ENCODE measurements at regions not wholly inside any gene's neighbourhood (a gene's known extent, or its start where the extent isn't known, plus 50 kb on each side); places are given as distances from the start of the nearest gene placed in this dataset.
"Not testable (repeated sequence)": the region's sequence is repeated elsewhere in the genome, so short reads cannot be mapped to it uniquely, and the experiment has no call there.

GRCh38 chr15:46098006-46098405, 463.2 kb downstream of the SQOR start:
- DNase-seq (ENCODE audit: low read depth in 2 of 2) = not testable (repeated sequence)

DNA sequence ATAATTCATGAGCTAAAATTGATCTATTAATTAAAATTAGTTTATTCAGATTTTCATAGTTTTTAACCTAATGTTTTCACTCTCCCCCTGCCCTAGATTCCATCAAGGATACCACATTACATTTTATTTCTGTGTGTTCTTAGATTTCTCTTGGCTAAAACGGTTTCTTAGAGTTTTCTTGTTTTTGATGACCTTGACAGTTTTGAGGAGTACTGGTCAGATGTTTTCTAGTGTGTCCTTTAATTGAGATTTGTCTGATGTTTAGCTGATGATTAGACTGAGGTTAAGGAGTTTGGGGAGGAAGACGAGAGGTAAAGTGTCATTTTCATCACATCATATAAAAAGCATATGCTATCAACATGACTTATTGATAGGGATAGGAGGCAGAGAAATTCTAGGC, 475.9 kb downstream of the SQOR start:
- DNase-seq (ENCODE audit: low read depth in 2 of 2) = no peak

GRCh38 chr15:46111730-46112129, 476.9 kb downstream of the SQOR start:
- no peak for DNase-seq (ENCODE audit: low read depth in 2 of 2)

GRCh38 chr15:46117071-46117470, 482.2 kb downstream of the SQOR start:
- no peak for DNase-seq (ENCODE audit: low read depth in 2 of 2)

DNA sequence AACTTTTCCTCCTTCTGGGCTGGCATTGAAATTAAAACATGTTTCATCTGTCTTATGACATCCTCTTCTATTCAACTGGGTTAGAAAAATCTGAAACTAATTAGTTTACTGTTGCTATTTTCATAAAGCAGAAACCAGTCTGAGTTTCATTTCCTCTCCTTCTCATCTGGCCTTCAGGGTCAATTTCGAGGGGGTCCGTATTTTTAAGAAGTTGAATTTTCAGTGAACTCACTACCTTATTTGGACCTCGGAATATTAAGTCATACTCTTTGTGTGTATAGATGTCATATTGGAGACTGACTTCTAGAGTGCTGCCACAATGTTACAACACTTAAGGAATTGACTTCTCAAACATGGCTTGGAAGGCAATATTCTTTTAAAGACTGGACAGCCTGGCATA, 485.9 kb downstream of the SQOR start:
- no peak for DNase-seq (ENCODE audit: low read depth in 2 of 2)

GRCh38 chr15:46121441-46121840, 486.6 kb downstream of the SQOR start:
- no peak for DNase-seq (ENCODE audit: low read depth in 2 of 2)

DNA sequence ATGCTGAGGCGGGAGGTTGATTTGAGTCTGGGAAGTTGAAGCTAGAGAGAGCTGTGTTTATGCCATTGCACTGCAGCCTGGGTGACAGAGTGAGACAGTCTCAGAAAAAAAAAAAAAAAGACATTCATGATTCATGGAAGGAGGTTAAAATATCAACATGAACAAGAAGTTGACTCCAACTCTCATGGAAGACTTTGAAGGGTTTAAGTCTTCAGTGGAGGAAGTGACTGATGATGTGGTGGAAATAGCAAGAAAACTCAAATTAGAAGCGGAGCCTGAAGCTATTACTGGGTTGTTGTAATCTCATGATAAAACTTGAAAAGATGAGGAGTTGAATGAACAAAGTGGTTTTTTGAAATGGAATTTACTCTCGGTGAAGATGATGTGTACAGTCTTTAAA, 491.8 kb downstream of the SQOR start:
- no peak for DNase-seq (ENCODE audit: low read depth in 2 of 2)

DNA sequence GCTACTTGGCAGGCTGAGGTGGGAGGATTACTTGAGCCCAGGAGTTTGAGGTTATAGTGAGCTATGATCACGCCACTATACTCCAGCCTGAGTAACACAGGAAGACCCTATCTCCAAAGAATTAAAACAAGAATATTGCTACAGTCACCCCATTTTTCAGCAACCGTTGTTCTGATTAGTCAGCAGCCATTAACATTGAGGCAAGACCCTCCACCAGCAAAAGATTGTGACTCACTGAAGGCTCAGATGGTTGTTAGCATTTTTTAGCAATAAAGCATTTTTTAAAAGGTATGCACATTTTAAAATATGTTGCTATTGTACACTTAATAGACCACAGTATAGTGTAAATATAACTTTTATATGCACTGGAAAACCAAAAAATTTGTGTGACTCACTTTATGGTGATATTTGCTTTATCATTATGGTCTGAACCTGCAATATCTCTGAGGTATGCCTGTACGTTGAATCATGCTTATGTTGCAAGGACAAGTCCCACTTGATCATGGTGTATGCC, 492.6 kb downstream of the SQOR start:
- DNase-seq (ENCODE audit: low read depth in 2 of 2) = no peak

GRCh38 chr15:46129145-46129544, 494.3 kb downstream of the SQOR start:
- DNase-seq (ENCODE audit: low read depth in 2 of 2) = no peak

DNA sequence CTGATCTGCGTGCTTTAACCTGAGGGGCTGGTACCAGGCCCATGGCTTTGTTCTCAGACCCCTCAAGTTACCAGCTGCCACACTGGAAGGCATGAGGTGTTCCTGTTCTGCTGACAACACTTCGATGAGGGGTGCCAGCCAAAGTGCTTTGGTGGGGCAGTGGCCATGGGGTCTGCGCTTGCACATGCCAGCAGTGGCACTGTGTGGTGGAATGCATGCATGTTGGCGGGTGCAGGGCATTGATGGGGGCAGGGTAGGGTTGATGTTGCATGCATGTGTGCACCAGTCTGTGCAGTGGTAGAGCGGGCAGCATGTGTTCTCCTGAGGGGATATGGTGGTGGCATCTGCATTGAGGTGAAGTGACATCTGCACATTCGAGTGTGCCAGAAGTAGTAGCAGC, 497.0 kb downstream of the SQOR start:
- no peak for DNase-seq (ENCODE audit: low read depth in 2 of 2)

DNA sequence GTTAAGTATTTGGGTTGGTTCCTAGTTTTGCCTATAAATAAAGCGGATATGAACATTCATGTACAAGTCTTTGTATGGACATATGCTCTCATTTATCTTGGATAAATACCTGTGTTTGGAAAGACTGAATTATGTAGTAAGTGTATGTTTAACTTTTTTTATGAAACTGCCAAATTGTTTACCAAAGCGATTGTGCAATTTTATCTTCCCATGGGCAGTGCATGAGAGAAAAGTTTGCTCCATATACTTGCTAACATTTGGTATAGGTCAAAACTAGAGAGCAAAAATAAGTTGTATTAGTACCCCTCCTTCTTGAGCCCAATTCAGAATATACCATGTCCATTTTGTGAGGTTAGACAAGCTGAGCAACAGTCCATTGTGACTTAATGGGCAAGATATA, 502.6 kb downstream of the SQOR start:
- no peak for DNase-seq (ENCODE audit: low read depth in 2 of 2)

GRCh38 chr15:46146002-46146401, 511.2 kb downstream of the SQOR start:
- no peak for DNase-seq (ENCODE audit: low read depth in 2 of 2)

- DNase-seq (ENCODE audit: low read depth in 2 of 2) = no peak
Measured at GRCh38 chr15:46146915-46147314, 512.1 kb downstream of the SQOR start.

- DNase-seq (ENCODE audit: low read depth in 2 of 2) = no peak
Measured at GRCh38 chr15:46151786-46152185, 517.0 kb downstream of the SQOR start.

DNA sequence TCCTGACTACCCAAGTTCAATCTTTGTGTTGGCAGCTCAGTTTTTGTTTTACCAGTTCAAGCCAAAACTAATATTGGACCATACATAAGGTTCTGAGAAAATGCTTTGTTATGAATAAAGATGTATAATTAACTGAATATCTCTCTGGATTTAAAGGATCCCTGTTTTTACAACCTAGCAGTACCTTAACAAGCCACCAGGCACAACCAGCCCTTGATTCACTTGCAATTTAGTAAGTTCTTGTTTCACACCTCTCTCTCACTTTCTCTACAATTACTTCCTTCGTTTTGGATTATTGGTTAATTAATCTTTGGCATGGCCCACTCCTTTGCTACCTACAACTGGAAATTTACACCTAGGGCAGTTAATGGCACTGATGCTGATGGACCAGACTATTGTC, 531.9 kb downstream of the SQOR start:
- DNase-seq (ENCODE audit: low read depth in 2 of 2) = no peak

GRCh38 chr15:46170326-46170725, 535.5 kb downstream of the SQOR start:
- DNase-seq (ENCODE audit: low read depth in 2 of 2) = no peak

GRCh38 chr15:46174122-46174521, 539.3 kb downstream of the SQOR start:
- DNase-seq (ENCODE audit: low read depth in 2 of 2) = no peak

DNA sequence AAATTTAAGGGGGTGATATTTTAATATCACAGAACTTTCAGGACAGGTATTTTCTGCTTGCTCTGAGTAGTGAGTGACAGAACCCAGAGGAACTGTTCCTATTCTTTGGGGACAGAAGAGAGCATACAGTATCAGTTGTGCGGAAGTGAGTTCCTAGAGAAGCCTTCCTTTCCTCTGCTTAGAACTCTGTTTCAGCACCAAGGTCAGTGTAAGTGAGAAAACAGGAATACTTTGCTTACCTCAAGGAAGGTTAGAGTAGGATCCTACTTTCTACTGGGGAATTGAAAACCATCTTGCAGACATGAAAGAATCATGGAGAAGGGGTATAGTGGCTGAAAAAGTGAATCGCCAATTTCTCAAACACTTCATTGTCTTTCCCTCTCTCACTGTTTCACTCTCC, 542.4 kb downstream of the SQOR start:
- no peak for DNase-seq (ENCODE audit: low read depth in 2 of 2)

- DNase-seq (ENCODE audit: low read depth in 2 of 2) = no peak
Measured at GRCh38 chr15:46178138-46178537, 543.3 kb downstream of the SQOR start.

DNA sequence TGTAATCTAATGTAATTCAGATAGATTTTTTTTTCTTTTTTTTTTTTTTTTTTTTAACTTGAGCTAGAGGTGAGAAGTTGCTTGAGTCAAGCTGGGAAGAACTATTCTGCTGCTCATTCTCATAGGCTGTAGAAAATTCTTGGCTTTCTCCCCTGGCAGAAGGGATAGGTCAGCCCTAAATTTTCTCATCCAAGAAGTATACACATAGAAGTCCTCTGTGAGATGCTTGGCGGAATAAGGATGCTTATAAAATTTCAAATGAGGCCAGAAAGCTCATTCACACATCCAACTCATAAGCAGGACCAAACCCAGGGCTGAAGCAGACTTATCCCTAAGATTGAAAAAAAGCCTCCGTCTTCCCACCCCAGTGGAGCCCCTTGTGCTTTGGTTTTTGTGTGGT, 572.5 kb downstream of the SQOR start:
- DNase-seq (ENCODE audit: low read depth in 2 of 2) = no peak

DNA sequence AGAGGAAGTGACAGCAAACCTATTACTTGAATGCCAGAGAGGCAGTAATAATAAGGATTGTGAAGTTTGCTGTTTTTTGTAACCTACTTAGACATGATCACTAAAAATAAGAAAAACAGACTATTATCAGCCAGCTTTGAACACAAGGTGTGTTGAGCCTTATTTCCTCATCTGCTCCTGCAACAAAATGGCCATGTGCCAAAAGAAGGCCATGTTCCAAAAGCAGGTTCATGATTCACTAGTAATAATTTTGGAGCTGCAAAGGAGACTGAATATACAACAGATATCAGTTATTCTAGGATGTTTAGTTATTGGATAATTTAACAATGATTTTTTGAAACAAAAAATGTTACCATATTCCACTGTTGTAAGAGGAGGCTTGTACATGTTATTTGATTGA, 578.7 kb downstream of the SQOR start:
- DNase-seq (ENCODE audit: low read depth in 2 of 2) = no peak

GRCh38 chr15:46222826-46223225, 588.0 kb downstream of the SQOR start:
- DNase-seq (ENCODE audit: low read depth in 2 of 2) = no peak

- no peak for DNase-seq (ENCODE audit: low read depth in 2 of 2)
Measured at GRCh38 chr15:46229263-46229662, 594.4 kb downstream of the SQOR start.

- no peak for DNase-seq (ENCODE audit: low read depth in 2 of 2)
Measured at GRCh38 chr15:46231786-46232185, 597.0 kb downstream of the SQOR start.

DNA sequence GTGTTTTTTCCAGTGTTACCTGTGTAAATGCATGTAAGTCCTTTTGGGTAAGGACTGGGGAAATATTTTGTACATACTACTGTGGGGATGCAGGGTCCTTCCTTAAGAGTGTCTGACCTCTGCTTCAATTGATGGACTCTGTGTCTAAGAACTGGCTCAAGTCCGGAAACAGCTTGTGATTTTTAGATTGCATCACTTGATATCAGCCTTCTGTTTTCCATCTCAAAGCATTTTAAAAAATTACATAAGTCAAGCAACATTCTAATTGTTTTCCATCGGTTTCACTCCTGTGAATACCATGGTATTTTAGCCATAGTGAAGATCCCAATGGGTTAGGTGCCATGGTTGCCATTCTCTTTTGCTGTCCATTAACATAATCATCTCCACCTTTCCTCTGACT, 597.6 kb downstream of the SQOR start:
- DNase-seq (ENCODE audit: low read depth in 2 of 2) = no peak
